A673 (cell line): ENCODE measurements at regions not wholly inside any gene's neighbourhood (a gene's known extent, or its start where the extent isn't known, plus 50 kb on each side); places are given as distances from the start of the nearest gene placed in this dataset.

Source experiments
- BruUV-seq: library from RNA; stranded (reverse); fragments of 400-500 nt; replicated peaks from 2 replicates; lab custom pipeline; 2021; lab: Mats Ljungman, UMichigan
- CTCF ChIA-PET: fragments of 300-600 bp; sonication (Branson Sonifier 250); formaldehyde crosslinking; loops from one replicate; lab custom pipeline; 2022; ENCODE audit warnings: antibody characterized with exemption; lab: Charles Lee
- POLR2A ChIA-PET: fragments of 300-600 bp; sonication (Branson Sonifier 250); formaldehyde crosslinking; loops from one replicate; lab custom pipeline; 2022; ENCODE audit warnings: antibody characterized with exemption; ENCODE audit not compliant: low non-redundant PET; lab: Charles Lee
- DNase-seq: peaks from one replicate; pipeline ENCODE4 v3.0.0-alpha.2; 2015; ENCODE audit warnings: low spot score
- H3K27ac ChIP-seq: fragments of 200-600 bp; sonication (generic); 2 replicates; pipeline ENCODE4 v1.5.1; 2016; ENCODE audit warnings: mixed run types, low read depth, mild to moderate bottlenecking, mixed read lengths, antibody characterized with exemption, low read length; ENCODE audit not compliant: poor library complexity, severe bottlenecking
- H3K27me3 ChIP-seq: fragments of 200-600 bp; sonication (generic); replicated peaks from 2 replicates; pipeline ENCODE4 v1.6.1; 2017; ENCODE audit warnings: mixed run types, low read depth, mild to moderate bottlenecking, mixed read lengths, antibody characterized with exemption, low read length; ENCODE audit not compliant: insufficient read depth, poor library complexity
- H3K36me3 ChIP-seq: fragments of 200-600 bp; sonication (generic); 2 replicates; pipeline ENCODE4 v1.6.1; 2016; ENCODE audit warnings: mixed run types, mild to moderate bottlenecking, mixed read lengths, antibody characterized with exemption, low read length; ENCODE audit not compliant: insufficient read depth, poor library complexity, severe bottlenecking
- H3K4me1 ChIP-seq: fragments of 200-600 bp; sonication (generic); 2 replicates; pipeline ENCODE4 v1.6.1; 2017; ENCODE audit warnings: mixed run types, mild to moderate bottlenecking, mixed read lengths, antibody characterized with exemption, low read length; ENCODE audit not compliant: insufficient read depth, poor library complexity, severe bottlenecking
- H3K4me3 ChIP-seq: fragments of 200-600 bp; sonication (generic); 2 replicates; pipeline ENCODE4 v1.5.1; 2016; ENCODE audit warnings: low read depth, mixed run types, mild to moderate bottlenecking, mixed read lengths, low read length; ENCODE audit not compliant: poor library complexity, severe bottlenecking
- H3K9me3 ChIP-seq: fragments of 200-600 bp; sonication (generic); 2 replicates; pipeline ENCODE4 v1.6.1; 2016; ENCODE audit warnings: mixed run types, low read depth, mild to moderate bottlenecking, mixed read lengths, antibody characterized with exemption, low read length; ENCODE audit not compliant: poor library complexity, severe bottlenecking
- EZH2 ChIP-seq: fragments of 200-600 bp; sonication (generic); IDR thresholded peaks from 2 replicates; pipeline ENCODE4 v1.6.1; 2017; ENCODE audit warnings: borderline replicate concordance, low read depth, mild to moderate bottlenecking, mixed read lengths, antibody characterized with exemption, low read length; ENCODE audit not compliant: poor library complexity, severe bottlenecking
- intact Hi-C: fragments of 100-400 bp; cut with micrococcal nuclease; formaldehyde crosslinking; loops from one replicate; pipeline ENCODE4 v1.10.0; 2022; ENCODE audit not compliant: unreplicated experiment
- TF ChIP-seq, protein P1 (sequence below): fragments of 300-800, 200-600 bp; sonication (generic); conservative IDR thresholded peaks from 2 replicates; pipeline ENCODE4 v1.5.1; 2017; ENCODE audit warnings: low read depth, mild to moderate bottlenecking, antibody characterized with exemption, low read length, moderate library complexity, mixed read lengths

DNA sequence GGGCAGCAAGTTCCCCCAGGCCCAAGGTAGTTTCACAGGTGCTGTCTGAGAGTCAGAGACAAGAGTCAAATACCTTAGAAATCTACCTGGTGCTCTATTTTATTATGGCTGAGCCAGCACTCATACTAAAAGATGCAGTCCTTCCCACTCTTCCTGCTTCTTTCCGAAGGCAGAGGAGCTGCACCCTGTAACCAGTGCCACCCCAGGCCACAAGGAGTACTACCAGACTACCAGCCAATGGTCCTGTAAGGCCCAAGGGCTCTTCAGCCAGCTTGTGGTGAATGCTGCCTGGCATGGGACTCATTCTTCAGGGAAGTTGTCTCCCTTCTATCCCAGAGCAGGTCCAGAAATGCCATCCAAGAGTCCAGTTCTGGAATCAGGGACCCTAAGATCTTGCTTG, 203.8 kb upstream of the DUSP10 start:
- Histone ChIP-seq H3K27me3 (no peaks in the 10 kb centered on the region), H3K9me3 (no peaks in the 10 kb centered on the region), H3K27ac (no peak overlapping the region), H3K4me3 (no peak overlapping the region), H3K36me3 (no peaks in the 10 kb centered on the region), H3K4me1 (no peaks in the 10 kb centered on the region)
- no TSS peak for BruUV-seq
- POLR2A ChIA-PET: no interaction called here
- CTCF ChIA-PET: no interaction called here
- TF ChIP-seq, protein P1, sequence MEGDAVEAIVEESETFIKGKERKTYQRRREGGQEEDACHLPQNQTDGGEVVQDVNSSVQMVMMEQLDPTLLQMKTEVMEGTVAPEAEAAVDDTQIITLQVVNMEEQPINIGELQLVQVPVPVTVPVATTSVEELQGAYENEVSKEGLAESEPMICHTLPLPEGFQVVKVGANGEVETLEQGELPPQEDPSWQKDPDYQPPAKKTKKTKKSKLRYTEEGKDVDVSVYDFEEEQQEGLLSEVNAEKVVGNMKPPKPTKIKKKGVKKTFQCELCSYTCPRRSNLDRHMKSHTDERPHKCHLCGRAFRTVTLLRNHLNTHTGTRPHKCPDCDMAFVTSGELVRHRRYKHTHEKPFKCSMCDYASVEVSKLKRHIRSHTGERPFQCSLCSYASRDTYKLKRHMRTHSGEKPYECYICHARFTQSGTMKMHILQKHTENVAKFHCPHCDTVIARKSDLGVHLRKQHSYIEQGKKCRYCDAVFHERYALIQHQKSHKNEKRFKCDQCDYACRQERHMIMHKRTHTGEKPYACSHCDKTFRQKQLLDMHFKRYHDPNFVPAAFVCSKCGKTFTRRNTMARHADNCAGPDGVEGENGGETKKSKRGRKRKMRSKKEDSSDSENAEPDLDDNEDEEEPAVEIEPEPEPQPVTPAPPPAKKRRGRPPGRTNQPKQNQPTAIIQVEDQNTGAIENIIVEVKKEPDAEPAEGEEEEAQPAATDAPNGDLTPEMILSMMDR: no peak
- TF ChIP-seq EZH2: no peak
- intact Hi-C loops: no loop called here
- DNase-seq: peak; percentile 1

DNA sequence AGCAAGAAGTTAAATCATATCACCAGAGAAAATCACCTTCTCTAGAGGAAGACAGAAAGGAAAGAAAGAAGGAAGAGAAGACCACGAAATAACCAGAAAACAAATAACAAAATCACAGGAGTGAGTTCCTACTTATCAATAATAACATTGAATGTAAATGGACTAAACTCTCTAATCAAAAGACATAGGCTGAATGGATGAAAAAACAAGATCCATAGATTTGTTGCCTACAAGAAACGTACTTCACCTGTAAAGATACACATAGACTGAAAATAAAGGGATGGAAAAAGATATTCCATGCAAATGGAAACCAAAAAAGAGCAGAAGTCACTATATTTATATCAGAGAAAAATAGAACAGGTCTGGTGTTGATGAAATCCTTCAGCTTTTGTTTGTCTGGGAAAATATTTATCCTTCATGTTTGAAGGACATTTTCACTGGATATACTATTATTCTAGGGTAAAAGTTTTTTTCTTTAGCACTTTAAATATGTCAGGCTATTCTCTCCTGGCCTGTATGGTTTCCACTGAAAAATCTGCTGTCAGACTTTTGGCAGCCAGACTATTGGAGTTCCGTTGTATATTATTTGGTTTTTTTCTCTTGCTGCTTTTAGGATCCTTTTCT, 202.5 kb upstream of the DUSP10 start:
- intact Hi-C loops: no loop called here
- Histone ChIP-seq H3K27me3 (no peaks in the 10 kb centered on the region), H3K4me3 (no peak overlapping the region), H3K9me3 (no peaks in the 10 kb centered on the region), H3K4me1 (no peaks in the 10 kb centered on the region), H3K27ac (no peak overlapping the region), H3K36me3 (no peaks in the 10 kb centered on the region)
- DNase-seq: no peak
- no peak for TF ChIP-seq EZH2
- TF ChIP-seq, protein P1: no peak
- no TSS peak for BruUV-seq
- ChIA-PET CTCF (no interaction called here), POLR2A (no interaction called here)

DNA sequence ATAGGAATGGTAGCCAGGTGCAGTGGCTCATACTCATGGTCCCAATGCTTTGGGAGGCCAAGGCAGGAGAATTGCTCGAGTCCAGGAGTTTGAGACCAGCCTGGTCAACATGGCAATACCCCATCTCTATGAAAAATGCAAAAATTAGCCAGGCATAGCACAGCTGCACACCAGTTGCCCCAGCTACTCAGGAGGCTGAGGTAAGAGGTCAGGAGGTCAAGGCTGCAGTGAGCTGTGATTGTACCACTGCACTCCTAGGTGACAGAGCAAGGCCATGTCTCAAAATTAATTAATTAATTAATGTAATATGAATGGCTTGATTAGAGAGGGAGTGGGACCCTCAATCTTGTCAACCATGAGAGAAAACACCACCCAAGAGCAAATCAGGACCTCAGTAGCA, 198.7 kb upstream of the DUSP10 start:
- ChIA-PET CTCF (no interaction called here), POLR2A (no interaction called here)
- no TSS peak for BruUV-seq
- no peaks in the 10 kb centered on the region for H3K27me3 ChIP-seq
- intact Hi-C loops: no loop called here
- H3K27ac ChIP-seq: no peak overlapping the region
- no peaks in the 10 kb centered on the region for H3K36me3 ChIP-seq
- H3K4me3 ChIP-seq: no peak overlapping the region
- H3K9me3 ChIP-seq: no peaks in the 10 kb centered on the region
- DNase-seq: no peak
- no peaks in the 10 kb centered on the region for H3K4me1 ChIP-seq
- TF ChIP-seq, protein P1: no peak
- no peak for TF ChIP-seq EZH2
